ENCODE measurements at regions not wholly inside any gene's neighbourhood (a gene's known extent, or its start where the extent isn't known, plus 50 kb on each side); places are given as distances from the start of the nearest gene placed in this dataset.

- DNase-seq (ENCODE audit: low spot score), result no peak
Measured at GRCh38 chr18:55090564-55091188, 131.4 kb upstream of the CCDC68 start.

- DNase-seq (ENCODE audit: low spot score), result no peak
Measured at GRCh38 chr18:55089610-55090009, 130.3 kb upstream of the CCDC68 start.

- no peak for DNase-seq (ENCODE audit: low spot score)
Measured at GRCh38 chr18:55088561-55088960, 129.3 kb upstream of the CCDC68 start.

GRCh38 chr18:55088000-55088401 is 128.7 kb upstream of the CCDC68 start:
- no peak for DNase-seq (ENCODE audit: low spot score)

GRCh38 chr18:55086906-55087305 is 127.6 kb upstream of the CCDC68 start:
- DNase-seq (ENCODE audit: low spot score), result no peak

- no peak for DNase-seq (ENCODE audit: low spot score)
Measured at GRCh38 chr18:55085557-55086285, 126.5 kb upstream of the CCDC68 start.

- DNase-seq (ENCODE audit: low spot score), result no peak
Measured at GRCh38 chr18:55084550-55084949, 125.3 kb upstream of the CCDC68 start.

GRCh38 chr18:55083461-55083860 is 124.2 kb upstream of the CCDC68 start:
- no peak for DNase-seq (ENCODE audit: low spot score)

GRCh38 chr18:55079481-55080355 is 120.5 kb upstream of the CCDC68 start:
- DNase-seq (ENCODE audit: low spot score), result no peak

- DNase-seq (ENCODE audit: low spot score), result no peak
Measured at GRCh38 chr18:55079067-55079466, 119.8 kb upstream of the CCDC68 start.

GRCh38 chr18:55078303-55078932 is 119.2 kb upstream of the CCDC68 start:
- no peak for DNase-seq (ENCODE audit: low spot score)

GRCh38 chr18:55076643-55077218 is 117.5 kb upstream of the CCDC68 start:
- no peak for DNase-seq (ENCODE audit: low spot score)

- DNase-seq (ENCODE audit: low spot score), result no peak
Measured at GRCh38 chr18:55073834-55074233, 114.6 kb upstream of the CCDC68 start.

GRCh38 chr18:55073116-55073515 is 113.9 kb upstream of the CCDC68 start:
- DNase-seq (ENCODE audit: low spot score), result no peak

- DNase-seq (ENCODE audit: low spot score), result no peak
Measured at GRCh38 chr18:55072698-55073097, 113.4 kb upstream of the CCDC68 start.

- DNase-seq (ENCODE audit: low spot score), result no peak
Measured at GRCh38 chr18:55072181-55072580, 112.9 kb upstream of the CCDC68 start.

- no peak for DNase-seq (ENCODE audit: low spot score)
Measured at GRCh38 chr18:55069497-55069896, 110.2 kb upstream of the CCDC68 start.

- DNase-seq (ENCODE audit: low spot score), result no peak
Measured at GRCh38 chr18:55064760-55065159, 105.5 kb upstream of the CCDC68 start.

GRCh38 chr18:55064073-55064472 is 104.8 kb upstream of the CCDC68 start:
- DNase-seq (ENCODE audit: low spot score), result no peak

- no peak for DNase-seq (ENCODE audit: low spot score)
Measured at GRCh38 chr18:55054021-55054990, 95.0 kb upstream of the CCDC68 start.

GRCh38 chr18:55048892-55049291 is 89.6 kb upstream of the CCDC68 start:
- DNase-seq (ENCODE audit: low spot score), result peak; percentile 52

All from kidney capillary endothelial cell (primary cell).